AG09319 (cell line): ENCODE measurements at regions not wholly inside any gene's neighbourhood (a gene's known extent, or its start where the extent isn't known, plus 50 kb on each side); places are given as distances from the start of the nearest gene placed in this dataset.

Experiments
- DNase-seq: peaks from one replicate; pipeline ENCODE4 v3.0.0-alpha.2; 2010; ENCODE audit warnings: low read depth; ENCODE audit errors: extremely low read depth
- CTCF ChIP-seq: IDR thresholded peaks from 2 replicates; pipeline ENCODE4 v1.5.1; 2011; ENCODE audit warnings: low read depth, mild to moderate bottlenecking, inconsistent platforms, low read length, moderate library complexity

GRCh38 chr5:109519416-109519815, 109.6 kb upstream of the PJA2 start:
- no peak for DNase-seq
- no peak for TF ChIP-seq CTCF

GRCh38 chr5:109516390-109516789, 106.6 kb upstream of the PJA2 start:
- DNase-seq: no peak
- no peak for TF ChIP-seq CTCF

- no peak for TF ChIP-seq CTCF
- no peak for DNase-seq
Measured at GRCh38 chr5:109511980-109512734, 102.4 kb upstream of the PJA2 start.

- no peak for DNase-seq
- no peak for TF ChIP-seq CTCF
Measured at GRCh38 chr5:109506556-109506955, 96.8 kb upstream of the PJA2 start.

GRCh38 chr5:109496112-109496511, 86.3 kb upstream of the PJA2 start:
- TF ChIP-seq CTCF: no peak
- no peak for DNase-seq

- no peak for DNase-seq
- no peak for TF ChIP-seq CTCF
Measured at GRCh38 chr5:109487753-109488420, 78.1 kb upstream of the PJA2 start.

GRCh38 chr5:109486200-109486804, 76.5 kb upstream of the PJA2 start:
- no peak for TF ChIP-seq CTCF
- no peak for DNase-seq
